ENCODE measurements at regions not wholly inside any gene's neighbourhood (a gene's known extent, or its start where the extent isn't known, plus 50 kb on each side); places are given as distances from the start of the nearest gene placed in this dataset.
"Not testable (repeated sequence)": the region's sequence is repeated elsewhere in the genome, so short reads cannot be mapped to it uniquely, and the experiment has no call there.

DNA sequence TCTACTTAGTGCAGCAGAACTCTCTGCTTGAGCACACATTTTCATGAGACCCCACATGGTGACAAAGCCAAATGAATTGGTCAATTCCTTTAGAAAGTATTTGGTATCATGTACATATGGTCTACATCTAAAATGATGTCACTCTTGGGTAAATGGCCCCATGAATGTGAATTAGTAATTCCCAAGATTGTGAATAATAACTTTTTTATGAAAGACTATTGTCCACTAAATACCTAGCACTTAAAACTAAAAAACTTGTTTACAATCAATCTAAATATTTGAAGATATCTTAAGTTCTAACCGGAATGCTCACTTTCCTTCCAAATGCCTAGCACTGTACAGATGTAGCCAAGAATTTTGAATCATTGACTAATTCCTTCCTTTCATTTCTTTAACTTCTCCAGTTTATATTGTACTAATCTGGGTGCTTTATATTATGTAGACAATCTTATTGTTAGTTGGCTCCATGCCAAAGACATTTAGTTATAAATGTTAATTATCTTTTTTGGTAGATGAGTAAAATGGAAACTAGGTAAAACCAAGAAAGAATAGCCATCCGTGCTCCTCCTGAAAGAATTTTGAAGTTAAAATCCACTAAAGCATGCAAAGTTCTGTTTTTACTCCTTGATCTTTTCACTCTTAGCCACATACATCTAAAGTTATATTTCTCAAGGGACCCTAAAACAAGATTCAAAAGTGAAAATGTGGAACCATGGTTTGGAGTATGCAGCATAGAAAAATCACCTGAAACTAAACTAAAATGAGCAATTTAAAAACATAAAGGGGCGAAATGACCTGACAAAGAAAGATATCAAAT is 145.0 kb upstream of the ARHGAP20 start:
- 33 to 36% methylated on average over 3 of the region's 3 CpGs for WGBS, 2 donors
- no peaks in the 10 kb centered on the region for H3K36me3 ChIP-seq (ENCODE audit: control insufficient read depth in 1 of 2, insufficient read depth in 2 of 2, low read length in 1 of 2)
- ATAC-seq (ENCODE audit: low FRiP score) (no peak), DNase-seq (no peak)
- H3K4me3 ChIP-seq (ENCODE audit: low read length in 2 of 2): no peak overlapping the region
- peaks cover 0 to 2% of the 10 kb centered on the region in 2 donors for H3K4me1 ChIP-seq (ENCODE audit: control insufficient read depth in 1 of 2, insufficient read depth in 2 of 2, low read length in 2 of 2)
- H3K9me3 ChIP-seq (ENCODE audit: control insufficient read depth, low read length): no peaks in the 10 kb centered on the region
- intact Hi-C loops (cut with DNase I): no loop called here
- H3K27me3 ChIP-seq (ENCODE audit: control insufficient read depth in 1 of 2, insufficient read depth in 2 of 2, low read length in 1 of 2): no peaks in the 10 kb centered on the region
- H3K27ac ChIP-seq (ENCODE audit: low read depth in 1 of 2, low read length in 2 of 2): no peak overlapping the region

DNA sequence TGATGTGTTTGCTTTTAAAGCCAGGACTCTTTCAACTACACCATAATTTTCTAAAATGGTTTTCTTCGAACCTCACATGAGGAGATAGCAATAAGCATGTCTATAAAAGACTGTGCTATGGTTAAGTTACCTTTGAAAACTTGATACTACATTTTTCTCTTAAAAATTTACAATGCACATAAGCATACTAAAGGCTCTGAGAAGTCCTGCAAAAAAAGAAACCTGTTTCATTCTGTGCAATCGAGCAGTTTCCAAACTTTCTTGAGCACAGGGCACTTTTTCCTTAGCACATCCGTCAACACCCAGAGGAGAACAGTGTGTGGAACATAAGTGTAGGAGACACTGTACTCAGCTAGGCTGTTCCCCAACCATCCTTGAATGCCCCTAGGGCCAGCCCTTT is 144.1 kb upstream of the ARHGAP20 start:
- Histone ChIP-seq H3K4me1 (ENCODE audit: control insufficient read depth in 1 of 2, insufficient read depth in 2 of 2, low read length in 2 of 2) (peaks cover 0 to 2% of the 10 kb centered on the region in 2 donors), H3K27ac (ENCODE audit: low read depth in 1 of 2, low read length in 2 of 2) (no peak overlapping the region), H3K9me3 (ENCODE audit: control insufficient read depth, low read length) (no peaks in the 10 kb centered on the region), H3K4me3 (ENCODE audit: low read length in 2 of 2) (no peak overlapping the region), H3K27me3 (ENCODE audit: control insufficient read depth in 1 of 2, insufficient read depth in 2 of 2, low read length in 1 of 2) (no peaks in the 10 kb centered on the region), H3K36me3 (ENCODE audit: control insufficient read depth in 1 of 2, insufficient read depth in 2 of 2, low read length in 1 of 2) (no peaks in the 10 kb centered on the region)
- WGBS, 2 donors: 91 to 93% methylated on average over 3 of the region's 3 CpGs
- DNase-seq (no peak), ATAC-seq (ENCODE audit: low FRiP score) (no peak)
- intact Hi-C loops (cut with DNase I): no loop called here

DNA sequence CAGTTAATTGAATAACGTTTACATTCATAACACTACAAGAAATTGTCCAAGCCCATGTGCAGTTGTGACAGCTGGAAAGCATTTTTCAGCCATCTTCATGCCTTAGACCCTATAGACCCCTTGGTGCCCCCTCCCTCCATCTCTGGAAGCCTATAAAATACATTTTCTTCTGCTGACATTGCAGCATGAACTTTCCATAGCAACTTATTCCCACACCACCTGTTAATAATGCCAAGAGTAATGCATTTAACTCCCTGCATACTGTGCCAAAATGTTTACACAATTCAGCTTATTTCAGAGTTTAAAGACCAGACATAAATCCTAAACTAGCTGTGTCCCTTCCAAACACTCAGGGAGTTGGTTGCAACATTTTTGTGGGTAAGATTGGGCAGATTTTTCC is 143.0 kb upstream of the ARHGAP20 start:
- no peak for ATAC-seq (ENCODE audit: low FRiP score)
- H3K9me3 ChIP-seq (ENCODE audit: control insufficient read depth, low read length): no peaks in the 10 kb centered on the region
- H3K4me1 ChIP-seq (ENCODE audit: control insufficient read depth in 1 of 2, insufficient read depth in 2 of 2, low read length in 2 of 2): peaks cover 0 to 2% of the 10 kb centered on the region in 2 donors
- H3K27me3 ChIP-seq (ENCODE audit: control insufficient read depth in 1 of 2, insufficient read depth in 2 of 2, low read length in 1 of 2): no peaks in the 10 kb centered on the region
- no peak for DNase-seq
- 7 to 18% methylated on average over 1 of the region's 1 CpG for WGBS, 2 donors
- H3K36me3 ChIP-seq (ENCODE audit: control insufficient read depth in 1 of 2, insufficient read depth in 2 of 2, low read length in 1 of 2): no peaks in the 10 kb centered on the region
- no peak overlapping the region for H3K4me3 ChIP-seq (ENCODE audit: low read length in 2 of 2)
- H3K27ac ChIP-seq (ENCODE audit: low read depth in 1 of 2, low read length in 2 of 2): no peak overlapping the region
- intact Hi-C loops (cut with DNase I): no loop called here

DNA sequence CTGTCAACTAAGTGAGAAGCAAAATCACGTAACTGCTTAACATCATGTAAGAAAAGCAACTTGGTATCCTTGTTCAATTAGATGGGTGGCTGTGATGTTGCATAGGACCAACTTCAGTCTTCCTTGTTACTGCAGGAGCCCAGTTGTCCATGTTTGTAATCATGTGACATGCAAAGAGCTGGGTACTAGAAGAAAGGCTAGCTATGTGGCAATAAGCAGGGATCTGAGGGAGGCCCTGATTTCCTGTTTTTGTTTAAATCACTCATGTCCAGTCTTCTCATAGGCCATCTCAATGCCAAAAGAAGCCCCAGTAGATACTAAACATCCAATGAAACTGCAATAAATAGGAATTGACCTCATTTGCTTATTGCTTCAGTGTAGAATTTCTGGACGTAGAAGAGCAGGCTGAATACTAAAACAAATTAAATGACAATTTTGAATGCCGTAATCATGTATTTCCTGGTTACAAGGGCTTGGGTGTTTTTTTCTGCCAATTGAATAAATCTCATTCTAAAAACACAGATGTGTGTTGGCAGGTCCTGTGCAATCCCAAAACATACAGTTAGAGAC is 140.8 kb upstream of the ARHGAP20 start:
- intact Hi-C loops (cut with DNase I): no loop called here
- Histone ChIP-seq H3K9me3 (ENCODE audit: control insufficient read depth, low read length) (no peaks in the 10 kb centered on the region), H3K36me3 (ENCODE audit: control insufficient read depth in 1 of 2, insufficient read depth in 2 of 2, low read length in 1 of 2) (no peaks in the 10 kb centered on the region), H3K27ac (ENCODE audit: low read depth in 1 of 2, low read length in 2 of 2) (no peak overlapping the region), H3K4me1 (ENCODE audit: control insufficient read depth in 1 of 2, insufficient read depth in 2 of 2, low read length in 2 of 2) (peaks cover 0 to 2% of the 10 kb centered on the region in 2 donors), H3K27me3 (ENCODE audit: control insufficient read depth in 1 of 2, insufficient read depth in 2 of 2, low read length in 1 of 2) (no peaks in the 10 kb centered on the region), H3K4me3 (ENCODE audit: low read length in 2 of 2) (no peak overlapping the region)
- DNase-seq (no peak), ATAC-seq (ENCODE audit: low FRiP score) (no peak)
- WGBS, 2 donors: 93 to 96% methylated on average over 3 of the region's 3 CpGs

DNA sequence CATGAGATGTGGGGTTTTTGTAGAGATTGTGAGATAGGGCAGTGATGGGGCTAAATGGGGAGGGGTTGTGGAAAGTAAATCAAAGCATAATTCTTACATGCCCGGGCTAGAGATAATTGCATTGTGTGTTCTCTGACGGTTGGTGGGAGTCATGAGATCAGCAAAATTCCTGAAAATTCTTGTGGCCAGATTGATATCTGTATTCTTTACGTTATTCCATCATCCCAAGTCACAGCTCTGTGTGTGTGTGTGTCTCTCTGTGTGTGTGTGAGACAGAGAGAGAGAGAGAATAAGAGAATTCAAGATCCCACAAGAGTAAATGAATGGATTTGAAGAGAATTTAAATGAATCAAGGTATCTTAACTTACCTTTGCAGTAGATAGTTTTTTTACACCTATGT is 138.6 kb upstream of the ARHGAP20 start:
- H3K9me3 ChIP-seq (ENCODE audit: control insufficient read depth, low read length): no peaks in the 10 kb centered on the region
- intact Hi-C loops (cut with DNase I): no loop called here
- H3K27ac ChIP-seq (ENCODE audit: low read depth in 1 of 2, low read length in 2 of 2): no peak overlapping the region
- H3K4me1 ChIP-seq (ENCODE audit: control insufficient read depth in 1 of 2, insufficient read depth in 2 of 2, low read length in 2 of 2): no peaks in the 10 kb centered on the region
- no peaks in the 10 kb centered on the region for H3K36me3 ChIP-seq (ENCODE audit: control insufficient read depth in 1 of 2, insufficient read depth in 2 of 2, low read length in 1 of 2)
- WGBS, 2 donors: 48 to 56% methylated on average over 3 of the region's 3 CpGs
- no peak overlapping the region for H3K4me3 ChIP-seq (ENCODE audit: low read length in 2 of 2)
- DNase-seq (no peak), ATAC-seq (ENCODE audit: low FRiP score) (no peak)
- H3K27me3 ChIP-seq (ENCODE audit: control insufficient read depth in 1 of 2, insufficient read depth in 2 of 2, low read length in 1 of 2): no peaks in the 10 kb centered on the region

DNA sequence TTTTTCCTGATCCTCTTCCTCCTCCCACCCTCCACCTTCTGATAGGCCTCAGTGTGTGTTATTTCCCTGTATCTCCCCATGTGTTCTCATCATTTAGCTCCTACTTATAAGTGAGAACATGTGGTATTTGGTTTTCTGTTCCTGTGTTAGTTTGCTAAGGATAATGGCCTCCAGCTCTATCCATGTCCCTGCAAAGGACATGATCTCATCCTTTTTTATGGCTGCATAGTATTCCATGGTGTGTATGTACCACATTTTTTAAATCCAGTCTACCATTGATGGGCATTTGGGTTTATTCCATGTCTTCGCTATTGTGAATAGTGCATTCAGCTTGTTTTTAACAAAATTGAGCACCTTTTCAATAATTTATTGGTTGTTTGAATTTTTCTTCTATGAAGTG is 130.8 kb upstream of the ARHGAP20 start:
- H3K4me3 ChIP-seq (ENCODE audit: low read length in 2 of 2); H3K9me3 ChIP-seq (ENCODE audit: control insufficient read depth, low read length); DNase-seq; H3K36me3 ChIP-seq (ENCODE audit: control insufficient read depth in 1 of 2, insufficient read depth in 2 of 2, low read length in 1 of 2); ATAC-seq (ENCODE audit: low FRiP score); H3K4me1 ChIP-seq (ENCODE audit: control insufficient read depth in 1 of 2, insufficient read depth in 2 of 2, low read length in 2 of 2); H3K27me3 ChIP-seq (ENCODE audit: control insufficient read depth in 1 of 2, insufficient read depth in 2 of 2, low read length in 1 of 2); intact Hi-C loops (cut with DNase I); H3K27ac ChIP-seq (ENCODE audit: low read depth in 1 of 2, low read length in 2 of 2): not testable (repeated sequence)
- 95 to 100% methylated on average over 1 of the region's 1 CpG for WGBS, 2 donors

DNA sequence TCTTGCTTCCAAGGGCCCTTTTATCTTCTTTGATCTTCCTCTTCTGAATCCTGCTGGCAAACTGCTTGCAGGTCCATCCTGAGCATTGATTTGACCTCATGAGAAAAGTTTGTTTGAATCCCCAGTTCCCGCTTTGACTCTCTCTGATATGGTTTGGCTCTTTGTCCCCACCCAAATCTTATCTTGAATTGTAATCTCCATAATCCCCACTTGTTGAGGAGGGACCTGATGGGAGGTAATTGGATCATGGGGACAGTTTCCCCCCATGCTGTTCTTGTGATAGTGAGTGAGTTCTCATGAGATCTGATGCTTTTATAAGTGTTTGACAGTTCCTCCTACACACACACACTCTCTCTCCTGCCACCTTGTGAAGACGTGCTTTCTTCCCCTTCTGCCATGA is 126.6 kb upstream of the ARHGAP20 start:
- H3K27me3 ChIP-seq (ENCODE audit: control insufficient read depth in 1 of 2, insufficient read depth in 2 of 2, low read length in 1 of 2): no peaks in the 10 kb centered on the region
- no peaks in the 10 kb centered on the region for H3K36me3 ChIP-seq (ENCODE audit: control insufficient read depth in 1 of 2, insufficient read depth in 2 of 2, low read length in 1 of 2)
- WGBS, 2 donors: 86 to 93% methylated on average over 2 of the region's 2 CpGs
- H3K27ac ChIP-seq (ENCODE audit: low read depth in 1 of 2, low read length in 2 of 2): no peak overlapping the region
- H3K4me1 ChIP-seq (ENCODE audit: control insufficient read depth in 1 of 2, insufficient read depth in 2 of 2, low read length in 2 of 2): no peaks in the 10 kb centered on the region
- H3K4me3 ChIP-seq (ENCODE audit: low read length in 2 of 2): no peak overlapping the region
- H3K9me3 ChIP-seq (ENCODE audit: control insufficient read depth, low read length): no peaks in the 10 kb centered on the region
- intact Hi-C loops (cut with DNase I): no loop called here
- ATAC-seq (ENCODE audit: low FRiP score) (no peak), DNase-seq (no peak)

DNA sequence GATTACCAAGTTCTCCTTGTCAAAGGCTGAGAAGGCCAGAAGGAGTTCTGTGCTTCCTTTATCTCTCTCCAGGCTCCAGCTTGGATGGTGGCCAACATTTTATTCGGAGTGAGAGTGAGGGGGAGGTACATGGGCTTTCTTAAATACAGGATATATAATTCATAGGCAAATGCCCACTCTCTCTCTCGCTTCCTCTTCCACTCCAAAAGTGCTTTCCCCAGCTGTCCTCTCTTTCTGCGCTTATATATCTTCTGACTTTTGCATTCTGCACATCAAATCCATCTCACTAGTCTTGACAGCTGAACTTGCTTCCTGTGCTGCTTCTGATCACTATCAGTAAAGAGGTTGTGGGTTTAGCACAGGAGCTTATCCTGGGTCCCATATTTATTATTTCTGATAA is 125.4 kb upstream of the ARHGAP20 start:
- Histone ChIP-seq H3K4me1 (ENCODE audit: control insufficient read depth in 1 of 2, insufficient read depth in 2 of 2, low read length in 2 of 2) (no peaks in the 10 kb centered on the region), H3K27ac (ENCODE audit: low read depth in 1 of 2, low read length in 2 of 2) (no peak overlapping the region), H3K27me3 (ENCODE audit: control insufficient read depth in 1 of 2, insufficient read depth in 2 of 2, low read length in 1 of 2) (no peaks in the 10 kb centered on the region), H3K9me3 (ENCODE audit: control insufficient read depth, low read length) (no peaks in the 10 kb centered on the region), H3K36me3 (ENCODE audit: control insufficient read depth in 1 of 2, insufficient read depth in 2 of 2, low read length in 1 of 2) (no peaks in the 10 kb centered on the region), H3K4me3 (ENCODE audit: low read length in 2 of 2) (no peak overlapping the region)
- DNase-seq (no peak), ATAC-seq (ENCODE audit: low FRiP score) (no peak)
- intact Hi-C loops (cut with DNase I): no loop called here
- WGBS, 2 donors: 63 to 68% methylated on average over 3 of the region's 3 CpGs

DNA sequence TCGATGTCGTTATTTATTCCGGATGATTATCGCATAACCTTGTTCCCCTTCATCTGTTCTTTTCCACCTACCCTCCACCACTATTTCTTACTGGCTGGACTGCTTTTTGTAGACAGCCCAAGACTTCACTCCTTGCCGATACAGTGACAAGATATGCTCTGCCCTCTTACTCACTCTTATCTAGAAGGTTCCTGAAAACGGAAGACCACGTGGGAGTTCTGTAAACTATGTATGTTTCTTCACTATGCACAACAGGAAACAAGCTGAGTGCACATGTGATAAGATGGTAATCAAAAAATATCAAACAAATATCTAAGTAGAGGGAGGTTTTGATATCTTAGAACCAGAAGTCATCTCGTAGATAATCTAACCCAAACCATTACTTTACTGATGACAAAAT is 122.9 kb upstream of the ARHGAP20 start:
- H3K9me3 ChIP-seq (ENCODE audit: control insufficient read depth, low read length): no peaks in the 10 kb centered on the region
- ATAC-seq (ENCODE audit: low FRiP score) (no peak), DNase-seq (no peak)
- no peak overlapping the region for H3K27ac ChIP-seq (ENCODE audit: low read depth in 1 of 2, low read length in 2 of 2)
- no peak overlapping the region for H3K4me3 ChIP-seq (ENCODE audit: low read length in 2 of 2)
- no peaks in the 10 kb centered on the region for H3K27me3 ChIP-seq (ENCODE audit: control insufficient read depth in 1 of 2, insufficient read depth in 2 of 2, low read length in 1 of 2)
- intact Hi-C loops (cut with DNase I): no loop called here
- no peaks in the 10 kb centered on the region for H3K4me1 ChIP-seq (ENCODE audit: control insufficient read depth in 1 of 2, insufficient read depth in 2 of 2, low read length in 2 of 2)
- H3K36me3 ChIP-seq (ENCODE audit: control insufficient read depth in 1 of 2, insufficient read depth in 2 of 2, low read length in 1 of 2): no peaks in the 10 kb centered on the region
- WGBS, 2 donors: 86 to 91% methylated on average over 8 of the region's 8 CpGs

Measured in aorta (tissue), 5 donors.